Activated CD4-positive, alpha-beta T cell treated with anti-CD3 and anti-CD28 coated beads for 48 hours (primary cell): ENCODE measurements at regions not wholly inside any gene's neighbourhood (a gene's known extent, or its start where the extent isn't known, plus 50 kb on each side); places are given as distances from the start of the nearest gene placed in this dataset.

Source experiments
- DNase-seq: peaks from one replicate; pipeline ENCODE4 v3.0.0-alpha.2; 2020

DNA sequence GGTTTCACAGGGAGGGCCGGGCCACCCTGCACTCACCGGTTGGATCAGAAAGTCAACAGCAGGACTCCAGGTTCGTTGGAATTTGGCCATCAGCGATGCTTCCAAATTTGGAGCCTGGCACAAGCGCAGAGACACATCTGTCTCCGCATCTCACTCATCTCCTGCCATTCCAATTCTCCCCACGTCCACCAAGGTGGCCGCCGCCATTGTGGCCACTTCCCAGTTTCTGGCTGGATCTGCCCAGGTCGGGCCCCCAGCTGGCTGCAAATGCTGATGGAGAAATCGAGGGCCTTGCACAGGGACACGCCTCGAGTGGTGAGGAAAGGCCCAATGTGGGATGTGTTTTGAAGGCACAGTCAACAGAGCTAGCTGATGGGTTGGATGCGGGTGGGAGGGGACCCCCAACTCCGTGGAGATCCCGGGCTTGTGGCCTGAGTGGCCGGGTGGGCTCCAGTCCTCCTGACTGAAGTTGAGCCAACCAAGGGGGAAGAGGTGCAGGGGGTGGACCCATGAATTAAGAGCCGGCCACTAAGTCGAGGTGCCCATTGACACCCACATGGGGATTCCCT lies 102.7 kb downstream of the CRYAA start:
- no peak for DNase-seq

- no peak for DNase-seq
Observed at GRCh38 chr21:43270800-43271301, 102.0 kb downstream of the CRYAA start.

- DNase-seq = no peak
Observed at GRCh38 chr21:43269957-43270705, 101.3 kb downstream of the CRYAA start.

DNA sequence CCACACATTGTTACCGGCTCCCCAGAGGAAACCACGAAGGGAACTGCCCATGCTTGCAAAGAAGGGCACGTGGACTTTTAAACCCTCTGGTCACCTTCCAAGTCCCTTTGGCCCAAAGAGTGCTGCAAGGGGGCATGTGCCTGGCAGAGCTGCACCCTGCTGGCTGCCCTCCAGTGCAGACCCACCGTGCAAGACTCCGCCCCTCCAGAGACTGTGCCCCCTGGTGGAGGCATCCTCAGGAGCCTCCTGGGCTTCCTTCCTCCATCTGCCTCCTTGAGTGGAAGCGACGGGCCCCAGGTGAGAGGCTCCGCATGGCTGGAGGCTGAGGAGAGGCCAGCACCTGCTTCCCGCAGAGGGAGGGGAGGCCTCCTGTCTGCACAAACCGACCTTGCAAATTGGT lies 100.6 kb downstream of the CRYAA start:
- peak; percentile 57 for DNase-seq

DNA sequence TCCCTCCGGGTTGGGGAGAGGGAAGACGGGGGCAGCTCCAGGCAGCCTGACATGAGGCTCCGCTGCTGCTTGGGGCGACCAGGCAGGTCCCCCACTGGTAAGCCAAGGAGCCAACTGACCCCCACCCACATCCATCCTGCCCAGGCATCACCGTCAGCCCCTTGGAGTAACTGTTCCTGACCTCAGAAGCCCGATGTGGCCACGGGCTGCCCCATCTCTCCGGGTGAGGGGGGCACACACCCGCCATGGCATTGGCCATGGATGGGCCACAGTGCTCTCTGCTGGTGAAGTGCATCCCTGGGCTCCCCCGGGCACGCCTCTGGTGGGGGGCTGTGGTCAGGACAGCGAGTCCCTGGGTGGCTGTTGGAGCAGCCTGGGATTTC lies 100.0 kb downstream of the CRYAA start:
- DNase-seq = no peak

DNA sequence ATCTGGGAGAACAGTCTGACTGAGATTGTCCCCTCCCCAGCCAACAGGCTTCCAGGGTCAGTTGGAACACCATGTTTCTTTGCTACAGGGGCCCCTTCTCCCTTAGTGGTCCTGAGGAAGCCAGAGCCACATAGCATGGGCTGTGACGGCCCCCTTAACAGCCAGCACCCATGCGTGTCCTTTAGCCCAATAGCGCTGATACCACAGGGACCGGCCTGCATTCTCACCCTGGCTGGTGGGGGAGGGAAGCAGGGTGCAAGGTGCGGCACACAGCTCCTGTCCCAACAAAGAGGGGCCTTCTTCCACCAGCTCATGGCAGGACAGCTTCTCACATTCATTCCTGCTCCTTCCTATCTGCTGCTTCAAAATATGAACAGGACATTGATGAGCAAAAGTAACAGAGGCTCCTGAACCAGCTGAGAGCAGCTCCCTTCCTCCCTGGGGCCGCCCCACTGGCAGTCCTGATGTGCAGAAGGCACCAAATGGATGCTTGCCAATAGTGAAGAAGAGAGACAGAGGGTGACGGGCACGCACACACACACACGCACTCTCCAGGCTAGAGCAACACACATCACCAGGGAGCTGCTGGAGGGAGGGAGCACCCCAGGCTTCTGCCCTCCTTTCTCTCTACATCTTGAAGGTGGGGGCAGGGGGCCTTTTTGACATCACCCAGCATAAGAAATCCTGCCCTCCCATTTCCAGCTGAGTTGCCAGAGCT lies 99.4 kb downstream of the CRYAA start:
- DNase-seq = no peak

DNA sequence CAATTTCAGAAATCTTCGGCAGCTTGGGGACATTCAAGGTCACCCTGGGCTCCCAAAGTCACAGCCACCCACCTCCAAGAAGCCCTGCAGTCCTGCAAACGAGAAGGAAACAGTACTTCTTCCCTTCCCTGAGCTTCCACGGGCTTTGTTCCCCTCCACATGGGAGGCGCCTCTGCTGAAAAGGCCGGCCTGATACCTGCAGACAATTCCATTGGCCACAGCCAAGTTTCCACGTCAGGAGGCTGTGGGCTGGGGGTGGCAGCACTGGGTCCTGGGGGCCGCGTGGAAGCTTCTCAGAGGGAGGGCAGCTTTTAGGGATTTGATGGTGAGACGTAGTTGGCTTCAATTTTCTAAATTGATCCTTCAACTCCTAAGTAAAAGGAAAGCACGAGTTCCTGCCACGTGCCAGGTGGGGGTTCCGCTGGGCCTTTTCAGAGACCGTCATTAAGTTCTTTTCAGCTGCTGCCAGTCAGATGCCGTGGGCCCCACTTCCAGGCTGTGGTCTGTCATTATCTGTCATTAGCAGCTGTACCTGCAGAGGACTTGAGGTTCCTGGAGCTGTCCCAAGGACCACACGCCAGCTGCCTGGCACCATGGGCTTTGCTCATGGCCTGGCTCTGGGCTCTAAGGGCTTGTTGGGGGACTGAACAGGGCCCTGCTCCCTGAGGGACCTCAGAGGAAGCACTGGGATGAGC lies 98.7 kb downstream of the CRYAA start:
- DNase-seq = no peak

- DNase-seq = no peak
Observed at GRCh38 chr21:43266534-43266933, 97.7 kb downstream of the CRYAA start.

DNA sequence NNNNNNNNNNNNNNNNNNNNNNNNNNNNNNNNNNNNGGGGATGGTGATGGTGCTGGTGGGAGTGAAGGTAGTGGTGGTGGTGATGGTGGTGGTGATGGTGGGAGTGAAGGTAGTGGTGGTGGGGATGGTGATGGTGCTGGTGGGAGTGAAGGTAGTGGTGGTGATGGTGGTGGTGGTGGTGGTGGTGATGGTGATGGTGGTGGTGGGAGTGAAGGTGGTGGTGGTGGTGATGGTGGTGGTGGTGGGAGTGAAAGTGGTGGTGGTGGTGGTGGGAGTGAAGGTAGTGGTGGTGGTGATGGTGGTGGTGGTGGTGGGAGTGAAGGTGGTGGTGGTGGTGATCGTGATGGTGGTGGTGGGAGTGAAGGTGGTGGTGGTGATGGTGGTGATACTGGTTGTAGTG lies 93.6 kb downstream of the CRYAA start:
- no peak for DNase-seq
